Astrocyte of the spinal cord (primary cell): ENCODE measurements at regions not wholly inside any gene's neighbourhood (a gene's known extent, or its start where the extent isn't known, plus 50 kb on each side); places are given as distances from the start of the nearest gene placed in this dataset.
A peak's percentile ranks its signal among the peaks of the same experiment; 100 is the strongest.

ENCODE experiments used
- DNase-seq: peaks from one replicate; pipeline ENCODE4 v3.0.0; 2011; ENCODE audit warnings: low read depth, low spot score
- H3K4me3 ChIP-seq: 2 replicates; pipeline ENCODE4 v1.5.1; 2011; ENCODE audit warnings: low read depth, mild to moderate bottlenecking, low read length, moderate library complexity
- in situ Hi-C: cut with HindIII; loops from 2 replicates; pipeline ENCODE4 v1.10.0; 2017; ENCODE audit warnings: low sequenced_read_pairs
- TF ChIP-seq, protein P1 (sequence below): IDR thresholded peaks from 2 replicates; pipeline ENCODE4 v1.5.1; 2012; ENCODE audit warnings: low read depth, mild to moderate bottlenecking, low read length, inconsistent platforms

DNA sequence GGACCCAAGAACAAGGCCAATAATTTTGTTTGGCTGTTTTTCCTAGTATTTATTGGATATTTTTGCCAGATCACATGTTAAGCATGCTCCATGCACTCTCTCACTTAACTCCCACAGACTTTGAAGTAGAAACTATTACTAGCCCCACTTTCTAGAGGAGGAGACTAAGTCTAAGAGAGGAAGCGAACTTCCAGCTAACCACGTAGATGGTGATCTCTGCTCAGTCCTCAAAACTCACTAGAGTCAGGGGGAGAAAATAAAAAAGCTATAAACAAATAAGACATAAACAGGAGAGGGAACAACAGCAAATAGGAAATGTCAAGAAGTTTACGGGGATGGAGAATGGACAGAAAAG lies 481.0 kb upstream of the PROK2 start:
- H3K4me3 ChIP-seq, result no peak overlapping the region
- TF ChIP-seq, protein P1, sequence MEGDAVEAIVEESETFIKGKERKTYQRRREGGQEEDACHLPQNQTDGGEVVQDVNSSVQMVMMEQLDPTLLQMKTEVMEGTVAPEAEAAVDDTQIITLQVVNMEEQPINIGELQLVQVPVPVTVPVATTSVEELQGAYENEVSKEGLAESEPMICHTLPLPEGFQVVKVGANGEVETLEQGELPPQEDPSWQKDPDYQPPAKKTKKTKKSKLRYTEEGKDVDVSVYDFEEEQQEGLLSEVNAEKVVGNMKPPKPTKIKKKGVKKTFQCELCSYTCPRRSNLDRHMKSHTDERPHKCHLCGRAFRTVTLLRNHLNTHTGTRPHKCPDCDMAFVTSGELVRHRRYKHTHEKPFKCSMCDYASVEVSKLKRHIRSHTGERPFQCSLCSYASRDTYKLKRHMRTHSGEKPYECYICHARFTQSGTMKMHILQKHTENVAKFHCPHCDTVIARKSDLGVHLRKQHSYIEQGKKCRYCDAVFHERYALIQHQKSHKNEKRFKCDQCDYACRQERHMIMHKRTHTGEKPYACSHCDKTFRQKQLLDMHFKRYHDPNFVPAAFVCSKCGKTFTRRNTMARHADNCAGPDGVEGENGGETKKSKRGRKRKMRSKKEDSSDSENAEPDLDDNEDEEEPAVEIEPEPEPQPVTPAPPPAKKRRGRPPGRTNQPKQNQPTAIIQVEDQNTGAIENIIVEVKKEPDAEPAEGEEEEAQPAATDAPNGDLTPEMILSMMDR, result no peak
- DNase-seq, result no peak
- in situ Hi-C loops, result no loop called here

DNA sequence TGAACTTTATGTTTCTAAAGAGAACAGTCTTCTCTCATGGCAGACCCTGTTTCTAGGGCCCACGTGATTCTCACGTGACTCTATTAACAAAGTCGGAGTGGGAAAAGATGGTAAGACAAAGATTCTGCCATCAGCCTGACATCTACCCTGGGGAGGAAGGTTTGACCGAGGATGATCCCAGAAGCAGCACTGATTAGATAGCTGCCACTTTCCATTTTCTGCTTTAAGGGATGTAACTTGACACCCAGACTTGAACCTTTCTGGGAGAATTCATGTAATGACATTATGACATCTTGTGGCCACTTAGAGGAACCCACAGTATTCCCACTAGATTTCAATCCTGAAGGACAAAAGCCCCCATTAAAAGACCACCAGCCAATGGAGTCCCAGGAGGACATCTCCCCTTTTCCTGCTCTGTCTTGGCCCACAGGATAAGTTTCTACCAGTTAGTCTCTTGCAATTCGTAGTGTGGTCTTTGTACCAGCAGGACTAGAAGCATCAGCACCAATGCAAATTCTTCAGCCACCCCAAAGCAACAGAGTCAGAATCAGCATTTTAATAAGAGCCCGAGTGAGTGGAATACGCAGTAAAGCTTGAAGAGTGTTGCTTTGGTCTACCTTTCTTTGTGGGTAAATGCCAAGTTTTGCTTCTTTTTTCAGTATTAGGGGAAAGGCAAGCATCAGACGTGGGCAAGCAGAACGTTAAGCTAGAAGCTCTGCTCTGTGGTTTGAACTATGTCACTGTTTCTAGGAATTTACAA lies 480.5 kb upstream of the PROK2 start:
- in situ Hi-C loops, result no loop called here
- no peak overlapping the region for H3K4me3 ChIP-seq
- DNase-seq, result no peak
- TF ChIP-seq, protein P1, result peak; percentile 25

DNA sequence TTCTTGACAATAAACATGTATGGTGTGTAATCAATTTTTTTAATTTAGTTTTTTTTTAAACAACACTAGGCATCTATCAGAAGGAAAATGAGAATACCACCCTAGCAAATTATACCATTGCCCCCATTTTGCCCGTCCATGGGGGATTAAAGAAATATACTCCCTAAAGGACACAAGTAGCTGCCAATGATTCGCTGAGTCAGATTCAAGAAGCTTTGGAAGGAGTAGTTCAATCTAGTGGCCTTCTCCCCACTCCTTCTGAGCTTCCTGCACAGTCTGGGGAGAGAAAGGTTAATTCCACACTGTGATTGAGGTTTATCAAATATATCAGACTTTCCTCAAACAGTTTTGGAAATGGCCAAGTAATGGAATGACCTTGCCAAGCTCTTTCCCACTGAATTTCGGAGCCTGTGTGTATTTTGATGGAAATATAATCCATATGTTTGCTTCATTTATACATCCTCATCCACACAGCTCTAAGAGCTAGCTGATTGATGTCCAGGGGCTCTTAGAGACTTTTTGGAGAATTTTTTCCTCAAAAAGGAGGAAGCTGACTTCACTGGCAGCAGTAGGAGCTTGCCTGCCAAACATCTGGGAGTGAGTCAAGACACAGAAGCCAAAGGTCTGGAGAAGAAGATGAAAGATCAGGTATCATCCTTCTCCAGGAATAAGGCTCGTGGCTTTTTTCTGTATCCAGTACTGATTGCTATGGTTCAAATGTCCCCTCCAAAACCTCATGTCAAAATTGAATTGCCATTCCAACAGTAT lies 478.5 kb upstream of the PROK2 start:
- no peak for DNase-seq
- TF ChIP-seq, protein P1, result no peak
- in situ Hi-C loops, result no loop called here
- H3K4me3 ChIP-seq, result no peak overlapping the region

DNA sequence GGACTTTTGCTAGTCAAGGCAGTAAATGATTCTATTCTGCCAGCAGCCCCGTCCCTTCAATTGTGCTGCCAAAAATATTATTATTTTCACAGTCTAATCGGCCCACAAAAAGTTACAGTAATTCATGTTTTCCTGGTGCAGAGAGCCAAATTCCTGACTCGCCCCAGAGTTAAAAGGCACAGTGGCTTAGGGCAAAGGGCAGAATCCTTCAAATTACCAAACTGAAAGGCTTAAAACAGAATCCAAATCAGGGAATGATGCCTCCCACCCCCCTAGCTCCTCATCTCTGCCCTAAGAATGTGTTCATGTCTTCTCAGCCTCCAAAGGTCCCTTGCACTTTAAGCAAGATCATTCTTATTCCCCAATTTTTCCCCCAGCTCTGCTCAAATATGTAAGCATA lies 477.8 kb upstream of the PROK2 start:
- no peak for DNase-seq
- H3K4me3 ChIP-seq, result no peak overlapping the region
- in situ Hi-C loops, result no loop called here
- TF ChIP-seq, protein P1, result no peak

DNA sequence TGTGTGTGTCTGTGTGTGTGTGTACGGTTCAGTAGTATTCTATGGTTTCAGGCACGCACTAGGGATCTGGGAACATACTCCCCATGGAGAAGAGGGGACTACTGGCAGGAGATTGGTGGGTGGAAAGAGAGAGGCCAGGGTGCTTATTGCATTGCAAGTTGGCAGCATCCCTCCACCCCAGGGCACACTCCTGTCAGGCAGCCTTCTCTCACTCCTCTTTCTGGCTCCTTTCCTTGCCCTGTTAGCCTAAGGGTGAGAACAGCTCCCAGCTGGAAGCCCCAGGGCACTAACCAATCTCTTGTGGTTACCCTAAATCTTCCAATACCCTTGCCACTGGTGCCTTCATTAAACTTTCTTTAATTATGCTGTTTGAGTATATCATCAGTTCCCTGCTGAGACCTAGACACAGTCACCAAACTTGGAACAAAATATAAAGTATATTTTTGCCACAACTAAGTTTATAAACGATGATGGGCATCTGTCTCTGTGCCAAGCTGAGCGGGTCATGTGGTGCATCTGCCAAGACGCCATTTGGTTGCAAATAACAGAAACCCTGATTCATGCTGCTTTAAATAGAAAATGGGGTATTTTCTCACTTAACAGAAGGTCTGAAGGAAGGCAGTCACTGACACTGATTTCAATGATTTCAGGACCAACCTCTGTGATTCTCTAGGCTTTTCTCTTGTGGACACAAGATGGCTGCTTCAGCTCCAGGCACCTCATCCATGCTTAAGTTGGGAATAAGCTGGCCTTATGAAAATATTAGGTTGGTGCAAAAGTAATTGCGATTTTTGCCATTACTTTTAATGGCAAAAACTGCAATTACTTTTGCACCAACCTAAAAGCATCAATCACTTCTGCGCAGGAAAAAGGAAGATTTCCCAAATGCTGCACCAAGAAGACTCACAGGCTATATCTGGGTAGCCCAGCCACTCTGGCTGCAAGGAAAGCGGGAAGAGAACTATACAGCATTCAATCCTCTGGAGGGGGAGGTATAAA lies 476.9 kb upstream of the PROK2 start:
- no peak for DNase-seq
- no peak overlapping the region for H3K4me3 ChIP-seq
- in situ Hi-C loops, result no loop called here
- TF ChIP-seq, protein P1, result no peak

DNA sequence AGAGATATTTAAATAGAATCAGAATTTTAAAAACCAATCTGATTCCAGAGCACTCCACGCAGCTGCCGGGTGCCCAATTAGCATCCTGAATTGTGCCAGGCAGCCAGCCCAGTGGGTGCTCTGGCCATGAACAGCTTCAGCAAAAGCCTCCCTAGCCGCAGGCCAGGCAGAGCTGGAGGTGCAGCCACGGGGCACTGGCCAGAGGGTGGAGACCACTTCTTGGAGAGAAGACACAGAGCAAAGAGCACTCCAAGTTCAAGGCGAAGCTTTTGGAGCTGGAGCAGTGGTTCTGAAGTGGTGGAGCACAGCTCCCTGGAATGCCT lies 475.6 kb upstream of the PROK2 start:
- no peak for DNase-seq
- in situ Hi-C loops, result no loop called here

More for the DNA sequence above, 475.6 kb upstream of the PROK2 start:
- TF ChIP-seq, protein P1, result no peak
- no peak overlapping the region for H3K4me3 ChIP-seq
